ENCODE measurements at regions not wholly inside any gene's neighbourhood (a gene's known extent, or its start where the extent isn't known, plus 50 kb on each side); places are given as distances from the start of the nearest gene placed in this dataset.
"Not testable (repeated sequence)": the region's sequence is repeated elsewhere in the genome, so short reads cannot be mapped to it uniquely, and the experiment has no call there.

DNA sequence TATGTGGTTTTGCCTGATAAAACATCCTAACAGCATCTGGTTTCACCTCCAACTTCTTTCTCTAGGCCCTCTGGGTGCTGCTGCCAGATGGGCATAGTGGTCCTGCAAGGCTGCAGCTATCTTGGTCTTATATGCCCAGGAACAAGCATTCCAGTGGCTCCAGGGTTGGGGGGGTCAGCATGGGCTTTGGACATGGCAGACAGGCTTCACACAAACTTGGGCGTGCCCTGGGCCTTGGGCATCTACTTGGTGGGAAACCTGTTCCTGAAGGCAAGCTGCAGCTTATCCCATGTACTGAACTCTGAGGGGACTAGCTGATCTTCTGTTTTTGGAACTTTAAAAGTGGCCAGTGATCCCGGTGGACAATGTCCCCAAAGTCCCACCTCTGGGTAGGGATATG, 54.9 kb upstream of the ZNF678 start:
- no peak for ATAC-seq (ENCODE audit: low FRiP score)
- no peak for DNase-seq (ENCODE audit: low spot score)
- no peak for TF ChIP-seq CTCF (IDR thresholded peaks at IDR 0.05)

GRCh38 chr1:227506490-227507393, 56.6 kb upstream of the ZNF678 start:
- DNase-seq (ENCODE audit: low spot score); ATAC-seq (ENCODE audit: low FRiP score): not testable (repeated sequence)

DNA sequence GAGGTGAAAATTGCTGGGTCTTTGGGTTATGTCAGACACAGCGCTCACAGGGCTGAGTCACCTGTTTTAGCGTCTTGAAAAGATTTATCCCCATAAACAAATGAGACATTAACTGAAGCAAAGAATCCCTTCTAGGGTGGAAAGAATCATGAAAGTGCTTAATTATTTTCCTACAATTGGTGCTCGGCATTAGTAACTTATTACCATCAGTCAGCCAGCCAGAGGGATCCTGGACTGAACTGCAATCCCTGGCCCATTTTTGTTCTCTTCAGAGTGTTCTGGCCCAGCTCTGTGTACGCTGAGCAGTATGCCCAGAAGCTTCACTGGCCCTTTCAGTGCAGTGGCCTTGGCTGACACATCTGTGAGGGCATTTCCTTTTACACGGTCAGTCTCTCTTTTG, 67.3 kb upstream of the ZNF678 start:
- not testable (repeated sequence) for ATAC-seq (ENCODE audit: low FRiP score)

GRCh38 chr1:227493863-227494551, 69.3 kb upstream of the ZNF678 start:
- not testable (repeated sequence) for ATAC-seq (ENCODE audit: low FRiP score); DNase-seq (ENCODE audit: low spot score)

More for the DNA sequence above, 67.3 kb upstream of the ZNF678 start:
- not testable (repeated sequence) for DNase-seq (ENCODE audit: low spot score)

DNA sequence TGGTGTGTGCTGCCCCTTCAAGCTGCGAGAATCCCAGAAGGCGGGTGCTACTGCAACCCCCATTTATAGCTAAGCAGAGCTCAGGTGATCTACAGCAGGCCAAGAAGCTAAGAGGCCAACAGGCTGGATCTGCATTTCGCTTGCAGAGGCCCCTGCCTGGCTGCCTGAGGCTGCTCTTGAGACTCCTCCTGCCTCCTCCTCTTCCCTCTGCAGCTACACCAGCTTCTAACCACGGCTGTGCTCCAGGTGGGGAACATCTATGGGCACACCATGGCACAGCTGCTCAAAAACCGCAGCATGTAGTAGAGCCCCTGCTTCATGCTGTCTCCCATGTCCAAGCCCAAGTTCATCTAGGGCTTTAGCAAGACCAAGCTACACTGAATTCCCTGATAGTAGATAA, 72.9 kb upstream of the ZNF678 start:
- ATAC-seq (ENCODE audit: low FRiP score) = no peak
- no peak for TF ChIP-seq CTCF (IDR thresholded peaks at IDR 0.05)
- no peak for DNase-seq (ENCODE audit: low spot score)

- DNase-seq (ENCODE audit: low spot score) = no peak
- ATAC-seq (ENCODE audit: low FRiP score) = no peak
- no peak for TF ChIP-seq CTCF (IDR thresholded peaks at IDR 0.05)
Measured at GRCh38 chr1:227490001-227490400, 73.4 kb upstream of the ZNF678 start.

- DNase-seq (ENCODE audit: low spot score) = no peak
- ATAC-seq (ENCODE audit: low FRiP score) = no peak
- no peak for TF ChIP-seq CTCF (IDR thresholded peaks at IDR 0.05)
Measured at GRCh38 chr1:227489572-227489971, 73.8 kb upstream of the ZNF678 start.

DNA sequence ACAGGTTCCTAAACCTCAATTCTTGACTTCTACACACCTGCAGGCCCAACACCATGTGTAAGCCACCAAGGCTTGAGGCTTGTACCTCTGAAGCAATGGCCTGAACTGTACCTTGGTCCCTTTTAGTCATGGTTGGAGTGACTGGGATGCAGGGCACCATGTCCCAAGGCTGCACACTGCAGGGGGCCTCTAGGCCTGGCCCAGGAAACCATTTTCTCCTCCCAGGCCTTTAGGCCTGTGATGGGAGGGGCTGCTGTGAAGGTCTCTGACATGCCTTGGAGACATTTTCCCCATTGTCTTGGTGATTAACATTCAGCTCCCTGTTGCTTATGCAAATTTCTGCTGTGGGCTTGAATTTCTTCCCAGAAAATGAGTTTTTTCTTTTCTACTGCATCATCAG, 75.8 kb upstream of the ZNF678 start:
- DNase-seq (ENCODE audit: low spot score) (no peak), ATAC-seq (ENCODE audit: low FRiP score) (no peak)
- no peak for TF ChIP-seq CTCF (IDR thresholded peaks at IDR 0.05)

Measured in omental fat pad (tissue), 3 donors.